HG03135 (cell line): ENCODE measurements at regions not wholly inside any gene's neighbourhood (a gene's known extent, or its start where the extent isn't known, plus 50 kb on each side); places are given as distances from the start of the nearest gene placed in this dataset.
"Not testable (repeated sequence)": the region's sequence is repeated elsewhere in the genome, so short reads cannot be mapped to it uniquely, and the experiment has no call there.

Experiments
- ATAC-seq: cut with Tn5 transposase; IDR thresholded peaks from one replicate; pipeline ENCODE4 v1.9.1; 2021; ENCODE audit warnings: mild to moderate bottlenecking, moderate library complexity; ENCODE audit not compliant: unreplicated experiment

DNA sequence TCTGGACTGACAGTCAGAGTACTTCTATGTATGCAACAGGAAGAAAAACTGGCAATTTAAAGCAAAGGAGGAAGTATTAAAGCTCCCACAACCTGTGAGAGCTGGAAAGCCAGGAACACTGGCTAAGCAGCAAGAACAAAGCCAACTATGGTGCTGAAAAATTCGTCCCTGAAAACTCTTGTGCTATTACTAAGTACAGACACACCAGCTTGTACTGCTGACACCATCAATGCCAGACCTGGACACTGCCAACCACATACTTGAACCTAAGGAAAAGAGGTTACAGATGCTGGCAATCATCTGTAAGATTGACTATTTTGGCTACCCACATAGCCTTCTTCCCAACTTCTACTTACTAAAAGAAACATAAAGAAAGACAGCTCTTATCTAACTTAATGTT lies 1110.6 kb downstream of the SORCS3 start:
- no peak for ATAC-seq

DNA sequence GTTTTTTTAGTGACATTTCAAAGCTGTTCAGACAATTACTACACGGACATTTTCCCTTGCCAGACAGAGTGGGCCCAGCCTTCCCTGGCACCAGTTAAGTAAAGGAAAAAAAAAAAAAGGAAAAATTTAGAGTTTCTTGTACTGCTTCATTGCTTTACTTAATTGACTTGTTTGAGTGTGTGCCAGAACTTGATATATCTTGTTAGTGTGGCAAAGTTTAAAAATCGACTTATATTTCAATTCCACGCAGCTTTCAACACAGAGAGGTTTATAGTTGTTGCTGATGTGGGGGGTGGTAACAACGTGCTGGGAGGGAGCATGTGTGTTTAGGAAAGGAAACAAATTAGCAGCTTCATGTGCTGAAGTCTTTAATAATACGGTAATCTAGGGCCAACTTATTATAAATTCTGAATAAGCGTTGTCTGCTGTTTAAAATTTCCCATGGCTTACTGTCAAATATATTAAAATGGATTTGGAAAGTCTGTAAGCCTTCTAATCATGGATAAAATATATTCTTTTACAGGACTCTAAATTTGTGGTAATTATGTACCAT lies 1104.6 kb downstream of the SORCS3 start:
- no peak for ATAC-seq

DNA sequence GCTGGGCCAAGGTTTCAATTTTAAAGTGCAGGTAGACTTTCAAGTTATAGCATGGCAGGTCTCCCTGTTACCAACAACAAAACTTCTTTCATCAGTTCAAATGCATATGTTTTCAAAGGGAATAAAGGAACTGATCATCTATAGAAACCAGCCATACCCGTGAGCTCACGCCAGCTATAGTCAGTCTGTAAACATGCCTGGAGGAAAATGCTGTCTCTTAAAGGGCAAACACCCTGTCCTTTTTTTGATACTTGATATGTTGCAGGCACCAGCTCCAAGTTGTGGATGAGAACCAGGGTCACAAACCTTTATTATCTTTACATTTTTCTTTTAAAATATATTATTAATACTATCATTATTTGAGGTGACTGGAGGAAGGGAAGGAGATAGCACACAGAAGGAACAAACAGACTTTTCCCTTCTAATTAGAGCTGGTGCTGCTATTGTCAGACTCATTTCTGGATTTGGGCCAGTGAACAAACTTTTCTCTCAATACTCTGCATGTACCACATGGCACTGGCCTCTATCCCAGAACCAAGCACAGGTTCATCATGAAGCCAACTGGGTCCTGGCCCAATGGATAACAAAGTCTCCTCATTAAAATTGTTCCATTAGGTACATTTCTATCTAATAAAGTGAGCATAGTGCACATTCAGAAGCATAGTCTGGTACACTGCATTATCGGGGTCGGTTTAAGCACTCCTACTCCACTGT lies 1102.4 kb downstream of the SORCS3 start:
- ATAC-seq, result no peak

DNA sequence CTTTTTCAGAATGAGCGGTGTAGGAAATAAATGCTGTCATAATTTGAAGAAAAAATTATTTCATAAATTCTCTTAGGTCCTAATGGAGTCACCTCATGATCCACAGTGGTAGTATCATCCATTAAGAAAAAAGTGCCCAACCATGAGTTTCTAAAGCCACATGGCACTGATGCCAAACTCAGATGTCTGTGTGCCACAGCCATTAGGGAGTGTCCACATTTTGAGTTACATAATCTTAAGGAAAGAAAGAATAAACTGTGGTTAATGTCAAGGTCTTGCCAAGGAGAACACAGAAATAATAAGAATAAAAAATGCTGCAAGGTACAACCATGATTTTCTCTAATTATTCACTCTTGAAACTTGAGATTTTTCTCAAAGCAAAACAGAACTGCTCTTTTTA lies 1101.8 kb downstream of the SORCS3 start:
- ATAC-seq, result no peak

GRCh38 chr10:105742184-105742583 lies 1101.1 kb downstream of the SORCS3 start:
- ATAC-seq, result no peak

- ATAC-seq, result no peak
Observed at GRCh38 chr10:105734479-105734878, 1093.4 kb downstream of the SORCS3 start.

GRCh38 chr10:105733924-105734323 lies 1092.8 kb downstream of the SORCS3 start:
- no peak for ATAC-seq

GRCh38 chr10:105729428-105729827 lies 1088.3 kb downstream of the SORCS3 start:
- no peak for ATAC-seq

GRCh38 chr10:105727586-105727985 lies 1086.5 kb downstream of the SORCS3 start:
- ATAC-seq, result not testable (repeated sequence)

- no peak for ATAC-seq
Observed at GRCh38 chr10:105727131-105727530, 1086.0 kb downstream of the SORCS3 start.

- ATAC-seq, result no peak
Observed at GRCh38 chr10:105726149-105726548, 1085.1 kb downstream of the SORCS3 start.

DNA sequence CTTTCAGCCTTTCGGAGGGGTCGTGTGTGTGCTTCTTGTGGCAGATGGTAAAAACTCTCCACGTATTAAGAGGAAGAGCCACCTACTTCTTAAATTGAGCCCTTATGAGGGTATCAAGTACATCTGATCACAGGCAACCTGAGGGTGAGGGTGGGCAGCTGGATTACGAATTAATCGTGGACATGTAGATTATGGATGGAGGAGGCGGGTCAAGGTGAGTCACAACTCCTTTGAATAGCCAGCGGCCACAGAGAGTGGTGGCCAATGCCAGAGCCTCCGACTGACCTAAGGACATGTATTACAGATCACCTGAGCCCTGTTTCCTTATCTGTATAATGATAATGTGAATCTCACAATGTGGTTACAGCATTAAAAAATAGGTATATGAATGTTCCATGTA lies 1083.9 kb downstream of the SORCS3 start:
- no peak for ATAC-seq

DNA sequence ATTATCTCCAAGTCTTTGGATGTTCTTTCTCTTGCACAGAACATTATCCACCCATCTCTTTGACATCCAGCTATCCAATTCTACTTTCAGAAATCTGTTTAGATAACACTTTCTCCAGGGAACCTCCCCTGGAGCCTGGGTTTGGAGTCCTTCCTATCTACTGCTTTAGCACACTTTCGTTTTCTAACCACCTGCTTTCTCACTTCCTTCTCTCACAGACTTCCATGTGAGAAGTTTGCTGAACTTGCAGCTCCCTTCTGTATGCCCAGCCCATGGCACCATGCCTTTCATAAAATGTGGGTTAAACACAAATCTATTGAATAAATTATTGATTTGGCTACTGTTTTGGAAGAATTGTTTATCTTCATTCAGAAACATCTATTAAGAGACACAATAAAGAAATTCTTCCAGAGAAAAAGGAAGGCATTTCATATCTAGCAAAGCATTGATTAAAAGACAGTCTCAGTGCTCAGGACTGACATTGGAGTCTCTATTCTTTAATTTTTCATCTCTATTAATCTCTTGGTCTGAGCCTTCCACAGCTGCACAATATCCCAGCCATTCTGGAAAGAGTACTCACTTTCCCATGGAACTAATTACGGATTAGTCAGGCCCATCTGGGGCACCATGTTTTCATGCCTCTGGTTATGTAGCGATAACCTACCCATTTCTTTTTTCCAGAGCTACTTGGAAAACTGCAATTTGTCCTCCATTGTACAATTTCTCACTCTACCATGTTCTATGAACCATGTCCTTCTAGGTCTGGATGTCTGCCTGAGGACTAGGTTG lies 1077.3 kb downstream of the SORCS3 start:
- ATAC-seq, result no peak

DNA sequence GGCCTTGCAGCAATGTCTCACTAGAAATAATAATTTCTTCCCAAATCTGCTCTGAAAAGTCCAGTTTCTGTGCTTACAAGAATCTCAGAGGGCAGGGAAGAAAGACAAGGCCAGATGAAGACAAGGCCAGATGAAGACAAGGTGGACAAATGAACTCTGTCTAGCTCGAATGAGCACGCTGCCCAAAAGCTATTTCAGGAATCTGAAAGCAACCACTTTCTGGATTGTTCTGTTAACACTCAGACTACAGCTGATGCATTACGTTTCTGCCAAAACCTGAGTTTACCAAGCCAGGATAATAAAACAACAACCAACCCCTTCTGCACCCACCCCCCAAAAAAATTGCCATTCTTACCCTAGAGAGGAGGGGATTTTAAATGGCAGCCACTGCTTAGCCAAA lies 1073.6 kb downstream of the SORCS3 start:
- ATAC-seq, result no peak

DNA sequence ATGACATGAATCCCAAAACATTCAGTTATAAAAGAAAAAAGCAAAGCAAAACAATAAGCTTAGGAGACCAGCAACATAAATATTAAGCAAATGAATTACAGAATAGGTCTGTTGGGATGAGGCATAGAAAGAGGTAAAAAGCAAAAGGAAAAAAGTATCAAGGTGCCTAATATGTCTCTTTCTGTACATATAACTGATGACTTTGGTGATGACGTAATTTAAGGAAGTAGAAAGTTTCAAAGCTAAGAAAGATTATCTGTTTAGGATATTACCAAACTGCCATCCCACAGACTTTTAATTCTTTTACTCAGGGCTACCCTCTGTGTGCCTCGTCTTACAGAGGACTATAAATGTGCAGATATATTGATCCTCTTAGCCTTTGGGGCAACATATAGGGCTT lies 1066.5 kb downstream of the SORCS3 start:
- ATAC-seq, result no peak

GRCh38 chr10:105706281-105707026 lies 1065.4 kb downstream of the SORCS3 start:
- no peak for ATAC-seq

- ATAC-seq, result no peak
Observed at GRCh38 chr10:105702211-105702610, 1061.1 kb downstream of the SORCS3 start.

- no peak for ATAC-seq
Observed at GRCh38 chr10:105700218-105700617, 1059.1 kb downstream of the SORCS3 start.

DNA sequence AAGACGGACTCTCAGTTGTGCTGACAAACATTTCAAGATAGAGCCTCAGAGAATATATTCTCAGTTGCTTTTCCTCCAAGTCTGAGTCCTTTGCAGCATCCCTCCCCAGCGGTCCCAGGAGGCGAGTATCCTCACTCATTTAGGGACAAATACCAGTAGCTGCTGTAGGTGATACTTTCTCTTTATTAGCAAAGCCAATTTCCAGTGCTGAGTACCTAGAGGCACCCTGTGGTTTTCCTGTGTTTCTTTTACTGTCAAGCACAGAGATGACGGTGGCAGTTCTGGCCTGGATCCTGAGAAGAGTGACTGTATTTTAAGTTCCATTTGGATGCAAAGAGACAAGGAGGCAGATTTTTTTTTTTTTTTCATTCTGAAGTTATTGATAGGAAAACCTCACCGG lies 1058.4 kb downstream of the SORCS3 start:
- no peak for ATAC-seq

DNA sequence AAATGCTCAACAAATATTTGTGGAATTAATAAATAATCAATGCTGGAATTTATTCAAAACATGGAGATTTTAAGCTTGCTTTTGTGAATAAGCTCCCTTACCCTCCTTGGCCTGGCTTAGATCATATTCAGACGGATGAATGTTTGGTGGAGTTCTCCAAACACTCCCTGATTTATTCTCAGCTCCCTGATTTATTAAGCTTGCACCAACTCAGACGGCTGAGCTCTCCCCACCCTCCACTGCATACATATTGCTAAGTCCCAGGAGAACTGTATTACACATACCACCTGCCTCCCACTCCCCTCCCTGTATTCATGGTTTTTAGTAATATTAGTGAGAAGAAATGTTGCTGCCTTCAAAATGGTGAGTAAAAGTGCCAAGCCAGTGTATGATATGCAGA lies 1057.5 kb downstream of the SORCS3 start:
- ATAC-seq, result no peak

GRCh38 chr10:105697290-105697780 lies 1056.2 kb downstream of the SORCS3 start:
- no peak for ATAC-seq
